ENCODE measurements at regions not wholly inside any gene's neighbourhood (a gene's known extent, or its start where the extent isn't known, plus 50 kb on each side); places are given as distances from the start of the nearest gene placed in this dataset.

GRCh38 chr5:82707741-82708140 is 369.5 kb downstream of the TMEM167A start:
- TF ChIP-seq USF2 (IDR thresholded peaks at IDR 0.05; ENCODE audit: low read depth, low read length) (no peak), USF2 (CRISPR knock-in tag; IDR thresholded peaks at IDR 0.05; ENCODE audit: borderline replicate concordance) (no peak), MZF1 (CRISPR knock-in tag; IDR thresholded peaks at IDR 0.05; ENCODE audit: borderline replicate concordance) (no peak), ZNF10 (CRISPR knock-in tag; IDR thresholded peaks at IDR 0.05; ENCODE audit: borderline replicate concordance, low read depth) (no peak), SRSF1 (optimal IDR thresholded peaks at IDR 0.05; ENCODE audit: low read depth, low read length) (no peak), ZNF563 (CRISPR knock-in tag; IDR thresholded peaks at IDR 0.05) (no peak), YY1 (IDR thresholded peaks at IDR 0.05; ENCODE audit: insufficient read depth, insufficient replicate concordance, low read depth, low read length) (no peak), JUN (CRISPR knock-in tag; IDR thresholded peaks at IDR 0.05) (no peak), ZMYM3 (CRISPR knock-in tag; IDR thresholded peaks at IDR 0.05) (no peak), SMAD1 (CRISPR knock-in tag; IDR thresholded peaks at IDR 0.05; ENCODE audit: borderline replicate concordance, low read depth) (no peak)
- TF ChIP-seq, protein P1, sequence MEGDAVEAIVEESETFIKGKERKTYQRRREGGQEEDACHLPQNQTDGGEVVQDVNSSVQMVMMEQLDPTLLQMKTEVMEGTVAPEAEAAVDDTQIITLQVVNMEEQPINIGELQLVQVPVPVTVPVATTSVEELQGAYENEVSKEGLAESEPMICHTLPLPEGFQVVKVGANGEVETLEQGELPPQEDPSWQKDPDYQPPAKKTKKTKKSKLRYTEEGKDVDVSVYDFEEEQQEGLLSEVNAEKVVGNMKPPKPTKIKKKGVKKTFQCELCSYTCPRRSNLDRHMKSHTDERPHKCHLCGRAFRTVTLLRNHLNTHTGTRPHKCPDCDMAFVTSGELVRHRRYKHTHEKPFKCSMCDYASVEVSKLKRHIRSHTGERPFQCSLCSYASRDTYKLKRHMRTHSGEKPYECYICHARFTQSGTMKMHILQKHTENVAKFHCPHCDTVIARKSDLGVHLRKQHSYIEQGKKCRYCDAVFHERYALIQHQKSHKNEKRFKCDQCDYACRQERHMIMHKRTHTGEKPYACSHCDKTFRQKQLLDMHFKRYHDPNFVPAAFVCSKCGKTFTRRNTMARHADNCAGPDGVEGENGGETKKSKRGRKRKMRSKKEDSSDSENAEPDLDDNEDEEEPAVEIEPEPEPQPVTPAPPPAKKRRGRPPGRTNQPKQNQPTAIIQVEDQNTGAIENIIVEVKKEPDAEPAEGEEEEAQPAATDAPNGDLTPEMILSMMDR (CRISPR knock-in tag; IDR thresholded peaks at IDR 0.05), result no peak
- TF ChIP-seq, protein P2, sequence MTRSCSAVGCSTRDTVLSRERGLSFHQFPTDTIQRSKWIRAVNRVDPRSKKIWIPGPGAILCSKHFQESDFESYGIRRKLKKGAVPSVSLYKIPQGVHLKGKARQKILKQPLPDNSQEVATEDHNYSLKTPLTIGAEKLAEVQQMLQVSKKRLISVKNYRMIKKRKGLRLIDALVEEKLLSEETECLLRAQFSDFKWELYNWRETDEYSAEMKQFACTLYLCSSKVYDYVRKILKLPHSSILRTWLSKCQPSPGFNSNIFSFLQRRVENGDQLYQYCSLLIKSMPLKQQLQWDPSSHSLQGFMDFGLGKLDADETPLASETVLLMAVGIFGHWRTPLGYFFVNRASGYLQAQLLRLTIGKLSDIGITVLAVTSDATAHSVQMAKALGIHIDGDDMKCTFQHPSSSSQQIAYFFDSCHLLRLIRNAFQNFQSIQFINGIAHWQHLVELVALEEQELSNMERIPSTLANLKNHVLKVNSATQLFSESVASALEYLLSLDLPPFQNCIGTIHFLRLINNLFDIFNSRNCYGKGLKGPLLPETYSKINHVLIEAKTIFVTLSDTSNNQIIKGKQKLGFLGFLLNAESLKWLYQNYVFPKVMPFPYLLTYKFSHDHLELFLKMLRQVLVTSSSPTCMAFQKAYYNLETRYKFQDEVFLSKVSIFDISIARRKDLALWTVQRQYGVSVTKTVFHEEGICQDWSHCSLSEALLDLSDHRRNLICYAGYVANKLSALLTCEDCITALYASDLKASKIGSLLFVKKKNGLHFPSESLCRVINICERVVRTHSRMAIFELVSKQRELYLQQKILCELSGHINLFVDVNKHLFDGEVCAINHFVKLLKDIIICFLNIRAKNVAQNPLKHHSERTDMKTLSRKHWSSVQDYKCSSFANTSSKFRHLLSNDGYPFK (CRISPR knock-in tag; IDR thresholded peaks at IDR 0.05; ENCODE audit: borderline replicate concordance), result no peak

Data from HepG2 (cell line).